Mucosa of descending colon (tissue), 3 donors: ENCODE measurements at regions not wholly inside any gene's neighbourhood (a gene's known extent, or its start where the extent isn't known, plus 50 kb on each side); places are given as distances from the start of the nearest gene placed in this dataset.
A peak's percentile ranks its signal among the peaks of the same experiment; 100 is the strongest.

ENCODE experiments used
- ATAC-seq: fragments of 200-7000 bp; cut with Tn5 transposase; one replicate; pipeline ENCODE4 v1.9.1; 2020; ENCODE audit warnings: mild to moderate bottlenecking, moderate library complexity
- DNase-seq, 3 donors: peaks; one replicate each; pipeline ENCODE4 v3.0.0-alpha.2; 2020
- H3K36me3 ChIP-seq: fragments of 200-600 bp; one replicate; pipeline ENCODE4 v1.8.0; 2021; ENCODE audit warnings: low read depth, mild to moderate bottlenecking
- H3K4me1 ChIP-seq: fragments of 200-600 bp; one replicate; pipeline ENCODE4 v1.8.0; 2021; ENCODE audit warnings: low read depth, mild to moderate bottlenecking
- H3K4me3 ChIP-seq: fragments of 200-600 bp; one replicate; pipeline ENCODE4 v1.8.0; 2021; ENCODE audit warnings: mild to moderate bottlenecking
- H3K9me3 ChIP-seq: fragments of 200-600 bp; one replicate; pipeline ENCODE4 v1.8.0; 2021; ENCODE audit warnings: mild to moderate bottlenecking
- CTCF ChIP-seq: fragments of 200-600 bp; IDR thresholded peaks from one replicate; pipeline ENCODE4 v1.8.0; 2022; ENCODE audit warnings: antibody characterized with exemption, mild to moderate bottlenecking
- intact Hi-C, 2 donors: fragments of 100-400 bp; cut with DNase I in 1 of 2; cut with micrococcal nuclease in 1 of 2; formaldehyde crosslinking; loops; one replicate each; pipeline versions ENCODE4 v1.11.0 to v1.11.1; 2022; cut with DNase I, micrococcal nuclease
- donor health status: DM: no; HTN: no; CAD: no; lungs with moderate emphysema.
- donor health status: DM: no; HTN: no; CAD: no.
- donor health status: DM: no; HTN: yes; CAD: no.

GRCh38 chr10:69687426-69687825, 57.4 kb downstream of the FAM241B start:
- intact Hi-C loops = no loop called here
- ATAC-seq = no peak

GRCh38 chr10:69692267-69692666, 62.2 kb downstream of the FAM241B start:
- ATAC-seq = no peak
- intact Hi-C loops = no loop called here
- H3K9me3 ChIP-seq = no peaks in the 10 kb centered on the region
- no peak overlapping the region for H3K4me3 ChIP-seq
- TF ChIP-seq CTCF = no peak
- no peaks in the 10 kb centered on the region for H3K36me3 ChIP-seq
- no peak for DNase-seq
- no peaks in the 10 kb centered on the region for H3K4me1 ChIP-seq

More at GRCh38 chr10:69687426-69687825, 57.4 kb downstream of the FAM241B start:
- no peak for TF ChIP-seq CTCF
- no peak for DNase-seq
- Histone ChIP-seq H3K4me3 (no peak overlapping the region), H3K36me3 (no peaks in the 10 kb centered on the region), H3K9me3 (no peaks in the 10 kb centered on the region), H3K4me1 (peaks cover 19% of the 10 kb centered on the region)

- Histone ChIP-seq H3K4me1 (no peaks in the 10 kb centered on the region), H3K36me3 (no peaks in the 10 kb centered on the region), H3K4me3 (no peak overlapping the region), H3K9me3 (no peaks in the 10 kb centered on the region)
- ATAC-seq (no peak), DNase-seq (no peak)
- intact Hi-C loops = no loop called here
- no peak for TF ChIP-seq CTCF
Observed at GRCh38 chr10:69692891-69693290, 62.8 kb downstream of the FAM241B start.

GRCh38 chr10:69693886-69694285, 63.8 kb downstream of the FAM241B start:
- DNase-seq (no peak), ATAC-seq (no peak)
- H3K36me3 ChIP-seq = no peaks in the 10 kb centered on the region
- no peaks in the 10 kb centered on the region for H3K9me3 ChIP-seq
- no peak for TF ChIP-seq CTCF
- H3K4me1 ChIP-seq = no peaks in the 10 kb centered on the region
- intact Hi-C loops = no loop called here
- H3K4me3 ChIP-seq = no peak overlapping the region

- TF ChIP-seq CTCF = peak; percentile 25
- peak; percentile 90 for ATAC-seq
- Histone ChIP-seq H3K4me1 (no peaks in the 10 kb centered on the region), H3K36me3 (no peaks in the 10 kb centered on the region), H3K4me3 (no peak overlapping the region), H3K9me3 (no peaks in the 10 kb centered on the region)
- DNase-seq = peak in 2 of 3 donors; percentile 31 to 37
- intact Hi-C loops = no loop called here
Observed at GRCh38 chr10:69696073-69696731, 66.2 kb downstream of the FAM241B start.

- ATAC-seq = no peak
- no peak for TF ChIP-seq CTCF
- Histone ChIP-seq H3K9me3 (no peaks in the 10 kb centered on the region), H3K4me3 (no peak overlapping the region), H3K4me1 (no peaks in the 10 kb centered on the region), H3K36me3 (no peaks in the 10 kb centered on the region)
- intact Hi-C loops = no loop called here
- DNase-seq = no peak
Observed at GRCh38 chr10:69697006-69697405, 67.0 kb downstream of the FAM241B start.
